SU-DHL-6 (cell line): ENCODE measurements at regions not wholly inside any gene's neighbourhood (a gene's known extent, or its start where the extent isn't known, plus 50 kb on each side); places are given as distances from the start of the nearest gene placed in this dataset.

Experiments used
- H2AFZ ChIP-seq: fragments of 200-600 bp; sonication (generic); 2 replicates; pipeline ENCODE4 v1.6.1; 2014; ENCODE audit warnings: low read depth, mild to moderate bottlenecking, moderate library complexity, mixed read lengths, antibody characterized with exemption, low read length; ENCODE audit not compliant: severe bottlenecking
- H3F3A ChIP-seq: fragments of 200-600 bp; shearing (Covaris generic); 2 replicates; pipeline ENCODE4 v1.6.0; 2016; ENCODE audit warnings: antibody characterized with exemption, mild to moderate bottlenecking; ENCODE audit not compliant: insufficient read depth
- H3K27ac ChIP-seq: fragments of 200-600 bp; sonication (generic); 2 replicates; pipeline ENCODE4 v1.5.1; 2016; ENCODE audit warnings: low read depth, mild to moderate bottlenecking, low read length, moderate library complexity, mixed read lengths
- H3K27me3 ChIP-seq: fragments of 200-600 bp; sonication (generic), shearing (Covaris generic); 2 replicates; pipeline ENCODE4 v1.6.0; 2014; ENCODE audit warnings: mild to moderate bottlenecking, low read length
- H3K36me3 ChIP-seq: fragments of 200-600 bp; sonication (generic); 2 replicates; pipeline ENCODE4 v1.6.1; 2014; ENCODE audit warnings: mild to moderate bottlenecking, low read length, mixed read lengths
- H3K4me2 ChIP-seq: fragments of 300-600, 200-600 bp; shearing (Covaris generic), sonication (generic); 2 replicates; pipeline ENCODE4 v1.6.0; 2014; ENCODE audit warnings: low read length, low read depth, mild to moderate bottlenecking; ENCODE audit not compliant: poor library complexity, severe bottlenecking
- H3K4me3 ChIP-seq: fragments of 200-600 bp; sonication (generic); 2 replicates; pipeline ENCODE4 v1.5.1; 2014; ENCODE audit warnings: antibody characterized with exemption, low read length, mild to moderate bottlenecking, mixed read lengths; ENCODE audit not compliant: insufficient read depth, poor library complexity, severe bottlenecking
- H3K79me2 ChIP-seq: fragments of 200-600 bp; sonication (generic); 2 replicates; pipeline ENCODE4 v1.6.1; 2014; ENCODE audit warnings: mild to moderate bottlenecking, low read length, moderate library complexity; ENCODE audit not compliant: insufficient read depth
- H3K9ac ChIP-seq: fragments of 200-600 bp; sonication (generic); 2 replicates; pipeline ENCODE4 v1.7.0; 2014; ENCODE audit warnings: mild to moderate bottlenecking, low read length
- H3K9me2 ChIP-seq: fragments of 200-600 bp; sonication (generic); replicated peaks from 2 replicates; pipeline ENCODE4 v1.6.1; 2014; ENCODE audit warnings: low read length; ENCODE audit not compliant: insufficient read depth
- H3K9me3 ChIP-seq: fragments of 200-600 bp; sonication (generic); 2 replicates; pipeline ENCODE4 v1.6.1; 2014; ENCODE audit warnings: low read length, mixed read lengths; ENCODE audit not compliant: insufficient read depth
- H4K20me1 ChIP-seq: fragments of 200-600 bp; sonication (generic); 2 replicates; pipeline ENCODE4 v1.6.1; 2014; ENCODE audit warnings: low read depth, mild to moderate bottlenecking, antibody characterized with exemption, low read length, moderate library complexity, mixed read lengths
- EZH2phosphoT487 ChIP-seq: fragments of 200-600 bp; sonication (generic), shearing (Covaris generic); conservative IDR thresholded peaks from 2 replicates; pipeline ENCODE4 v1.6.1; 2018; ENCODE audit warnings: mild to moderate bottlenecking, antibody characterized with exemption, low read length, moderate library complexity, mixed read lengths
- TF ChIP-seq, protein P1 (sequence below): fragments of 200-600 bp; sonication (generic); IDR thresholded peaks from one replicate; pipeline ENCODE4 v1.5.1; 2017; ENCODE audit warnings: antibody characterized with exemption, mild to moderate bottlenecking, low read length, moderate library complexity; ENCODE audit not compliant: insufficient read depth, poor library complexity, severe bottlenecking

DNA sequence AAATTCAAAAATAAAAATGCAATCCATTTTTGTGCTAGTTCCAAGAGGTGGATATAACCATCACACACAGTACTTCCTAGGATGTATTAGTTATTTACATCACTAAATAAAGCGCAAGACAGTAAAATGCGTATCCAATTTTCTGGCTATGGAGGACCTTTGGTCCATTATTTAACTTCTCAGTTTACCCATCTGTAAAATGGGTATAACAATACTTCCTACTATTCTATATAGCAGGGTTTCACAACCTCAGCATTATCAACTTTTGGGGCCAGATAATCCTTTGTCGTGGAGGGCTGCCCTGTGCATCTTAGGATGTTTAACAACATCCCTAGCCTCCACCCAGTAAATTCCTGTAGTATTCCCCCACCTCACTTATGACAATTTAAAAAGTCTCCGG is 275.1 kb upstream of the PKDCC start:
- Histone ChIP-seq H3K27ac (no peak overlapping the region), H3K79me2 (no peaks in the 10 kb centered on the region), H3K36me3 (no peaks in the 10 kb centered on the region), H4K20me1 (no peaks in the 10 kb centered on the region), H3K27me3 (no peaks in the 10 kb centered on the region), H3F3A (no peaks in the 10 kb centered on the region), H2AFZ (no peak overlapping the region), H3K4me3 (no peak overlapping the region), H3K4me2 (no peak overlapping the region), H3K9me3 (no peaks in the 10 kb centered on the region), H3K9me2 (no peaks in the 10 kb centered on the region), H3K9ac (no peak overlapping the region)
- TF ChIP-seq, protein P1, sequence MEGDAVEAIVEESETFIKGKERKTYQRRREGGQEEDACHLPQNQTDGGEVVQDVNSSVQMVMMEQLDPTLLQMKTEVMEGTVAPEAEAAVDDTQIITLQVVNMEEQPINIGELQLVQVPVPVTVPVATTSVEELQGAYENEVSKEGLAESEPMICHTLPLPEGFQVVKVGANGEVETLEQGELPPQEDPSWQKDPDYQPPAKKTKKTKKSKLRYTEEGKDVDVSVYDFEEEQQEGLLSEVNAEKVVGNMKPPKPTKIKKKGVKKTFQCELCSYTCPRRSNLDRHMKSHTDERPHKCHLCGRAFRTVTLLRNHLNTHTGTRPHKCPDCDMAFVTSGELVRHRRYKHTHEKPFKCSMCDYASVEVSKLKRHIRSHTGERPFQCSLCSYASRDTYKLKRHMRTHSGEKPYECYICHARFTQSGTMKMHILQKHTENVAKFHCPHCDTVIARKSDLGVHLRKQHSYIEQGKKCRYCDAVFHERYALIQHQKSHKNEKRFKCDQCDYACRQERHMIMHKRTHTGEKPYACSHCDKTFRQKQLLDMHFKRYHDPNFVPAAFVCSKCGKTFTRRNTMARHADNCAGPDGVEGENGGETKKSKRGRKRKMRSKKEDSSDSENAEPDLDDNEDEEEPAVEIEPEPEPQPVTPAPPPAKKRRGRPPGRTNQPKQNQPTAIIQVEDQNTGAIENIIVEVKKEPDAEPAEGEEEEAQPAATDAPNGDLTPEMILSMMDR: no peak
- no peak for TF ChIP-seq EZH2phosphoT487

DNA sequence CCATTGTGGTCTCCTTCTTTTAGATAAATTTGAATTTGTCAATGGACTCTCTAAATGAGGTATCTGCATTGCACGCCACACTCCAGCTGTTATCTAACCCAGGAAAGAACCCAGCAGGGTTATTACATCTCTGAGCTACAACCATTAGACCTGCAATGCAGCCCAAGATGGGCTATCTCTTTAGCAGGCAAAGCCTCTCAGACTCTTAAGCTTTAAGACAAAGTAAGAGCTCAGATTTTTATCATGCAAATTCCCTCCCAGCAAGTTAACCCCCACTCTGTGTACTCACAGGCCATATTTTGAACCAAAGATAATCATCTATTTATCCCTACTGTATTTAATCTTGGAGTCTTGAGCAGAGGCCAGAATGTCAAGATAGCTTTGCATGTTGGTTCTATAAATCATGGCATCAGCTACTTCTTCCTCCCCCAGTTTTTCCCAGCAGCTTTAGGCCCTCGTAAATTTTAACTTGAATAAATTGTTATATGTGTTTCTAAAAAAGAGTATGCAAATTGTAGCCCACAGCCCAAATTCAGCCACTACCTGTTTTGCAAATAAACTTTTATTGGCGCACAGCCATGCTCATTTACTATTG is 273.7 kb upstream of the PKDCC start:
- Histone ChIP-seq H3K27me3 (no peaks in the 10 kb centered on the region), H3K27ac (no peak overlapping the region), H3K36me3 (no peaks in the 10 kb centered on the region), H3F3A (no peaks in the 10 kb centered on the region), H2AFZ (no peak overlapping the region), H3K9ac (no peak overlapping the region), H4K20me1 (no peaks in the 10 kb centered on the region), H3K9me2 (no peaks in the 10 kb centered on the region), H3K4me2 (no peak overlapping the region), H3K9me3 (no peaks in the 10 kb centered on the region), H3K79me2 (no peaks in the 10 kb centered on the region), H3K4me3 (no peak overlapping the region)
- TF ChIP-seq, protein P1: no peak
- no peak for TF ChIP-seq EZH2phosphoT487

DNA sequence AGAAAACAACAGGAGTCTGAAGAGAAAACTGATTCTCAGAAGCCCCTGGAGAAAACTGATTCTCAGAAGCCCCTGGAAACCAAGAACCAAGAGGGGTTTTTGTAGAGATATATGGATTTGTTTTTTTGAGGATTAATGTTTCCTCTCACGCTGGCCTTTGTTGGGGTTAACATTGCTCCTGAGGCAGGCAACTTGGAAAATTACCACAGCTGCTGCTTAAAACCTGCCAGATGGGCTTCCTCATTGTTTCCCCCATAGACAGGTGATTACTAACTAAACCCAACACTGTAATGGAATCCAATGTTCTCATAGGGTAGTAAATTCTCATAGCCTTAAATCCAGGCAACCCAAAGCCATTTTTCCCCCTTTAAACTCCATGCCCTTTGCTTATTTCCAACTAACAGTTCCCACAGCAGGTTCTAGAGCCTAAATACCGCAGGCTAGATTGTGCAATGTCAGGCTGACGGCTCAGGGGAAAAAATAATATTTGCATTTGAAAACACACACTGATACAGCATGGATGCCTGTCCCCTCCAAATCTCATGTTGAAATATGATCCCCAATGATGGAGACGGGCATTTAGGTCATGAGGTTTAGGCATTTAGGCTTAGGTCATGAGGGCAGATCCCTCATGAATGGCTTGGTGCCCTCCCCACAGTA is 272.3 kb upstream of the PKDCC start:
- no peak overlapping the region for H2AFZ ChIP-seq
- no peak overlapping the region for H3K4me2 ChIP-seq
- H3K9me2 ChIP-seq: no peaks in the 10 kb centered on the region
- no peak overlapping the region for H3K9ac ChIP-seq
- no peaks in the 10 kb centered on the region for H3K36me3 ChIP-seq
- H3K27ac ChIP-seq: no peak overlapping the region
- no peak for TF ChIP-seq EZH2phosphoT487
- TF ChIP-seq, protein P1: no peak
- no peaks in the 10 kb centered on the region for H4K20me1 ChIP-seq
- no peaks in the 10 kb centered on the region for H3F3A ChIP-seq
- H3K4me3 ChIP-seq: no peak overlapping the region
- no peaks in the 10 kb centered on the region for H3K9me3 ChIP-seq
- no peaks in the 10 kb centered on the region for H3K27me3 ChIP-seq
- H3K79me2 ChIP-seq: no peaks in the 10 kb centered on the region
